Nephron progenitor cell (in vitro differentiated cells): ENCODE measurements at regions not wholly inside any gene's neighbourhood (a gene's known extent, or its start where the extent isn't known, plus 50 kb on each side); places are given as distances from the start of the nearest gene placed in this dataset.
A peak's percentile ranks its signal among the peaks of the same experiment; 100 is the strongest.

Experiments used
- DNase-seq: peaks from one replicate; pipeline ENCODE4 v3.0.0; 2021
- H3K27ac Mint-ChIP-seq: 2 replicates; pipeline ENCODE4 v1.8.0; 2021; ENCODE audit warnings: mild to moderate bottlenecking, moderate library complexity, mixed read lengths
- H3K27me3 Mint-ChIP-seq: 2 replicates; pipeline ENCODE4 v1.8.0; 2021; ENCODE audit warnings: mild to moderate bottlenecking, low read depth, mixed read lengths; ENCODE audit not compliant: poor library complexity
- H3K36me3 Mint-ChIP-seq: 2 replicates; pipeline ENCODE4 v1.8.0; 2021; ENCODE audit warnings: low read depth, mixed read lengths
- H3K4me1 Mint-ChIP-seq: 2 replicates; pipeline ENCODE4 v1.8.0; 2021; ENCODE audit warnings: mixed read lengths
- H3K4me3 Mint-ChIP-seq: 2 replicates; pipeline ENCODE4 v1.8.0; 2021; ENCODE audit warnings: mild to moderate bottlenecking, moderate library complexity, mixed read lengths
- H3K9me3 Mint-ChIP-seq: 2 replicates; pipeline ENCODE4 v1.8.0; 2021; ENCODE audit warnings: mild to moderate bottlenecking, moderate library complexity, mixed read lengths
- TF ChIP-seq, protein P1 (sequence below): fragments of 200-600 bp; sonication (generic); IDR thresholded peaks from 2 replicates; pipeline ENCODE4 v1.5.0; 2021; ENCODE audit warnings: antibody characterized with exemption

DNA sequence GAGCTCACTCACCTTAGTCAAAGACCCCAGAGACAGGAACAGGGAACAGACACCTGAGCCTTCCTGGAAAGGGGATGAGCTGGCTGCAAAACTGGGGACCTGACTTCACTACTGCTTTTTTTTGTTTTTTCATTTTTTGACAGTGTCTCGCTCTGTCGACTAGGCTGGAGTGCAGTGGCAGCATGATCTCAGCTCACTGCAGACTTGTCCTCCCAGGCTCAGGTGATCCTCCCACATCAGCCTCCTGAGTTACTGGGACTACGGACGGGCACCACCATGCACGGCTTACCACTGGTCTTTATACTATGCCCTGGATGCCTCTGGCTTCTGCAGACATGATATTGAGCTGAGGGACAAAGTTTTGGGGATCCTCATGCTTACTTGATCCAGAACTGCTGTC is 184.1 kb downstream of the INSIG2 start:
- no peaks in the 10 kb centered on the region for H3K36me3 Mint-ChIP-seq
- no peak for DNase-seq
- no peaks in the 10 kb centered on the region for H3K9me3 Mint-ChIP-seq
- no peak overlapping the region for H3K27ac Mint-ChIP-seq
- TF ChIP-seq, protein P1, sequence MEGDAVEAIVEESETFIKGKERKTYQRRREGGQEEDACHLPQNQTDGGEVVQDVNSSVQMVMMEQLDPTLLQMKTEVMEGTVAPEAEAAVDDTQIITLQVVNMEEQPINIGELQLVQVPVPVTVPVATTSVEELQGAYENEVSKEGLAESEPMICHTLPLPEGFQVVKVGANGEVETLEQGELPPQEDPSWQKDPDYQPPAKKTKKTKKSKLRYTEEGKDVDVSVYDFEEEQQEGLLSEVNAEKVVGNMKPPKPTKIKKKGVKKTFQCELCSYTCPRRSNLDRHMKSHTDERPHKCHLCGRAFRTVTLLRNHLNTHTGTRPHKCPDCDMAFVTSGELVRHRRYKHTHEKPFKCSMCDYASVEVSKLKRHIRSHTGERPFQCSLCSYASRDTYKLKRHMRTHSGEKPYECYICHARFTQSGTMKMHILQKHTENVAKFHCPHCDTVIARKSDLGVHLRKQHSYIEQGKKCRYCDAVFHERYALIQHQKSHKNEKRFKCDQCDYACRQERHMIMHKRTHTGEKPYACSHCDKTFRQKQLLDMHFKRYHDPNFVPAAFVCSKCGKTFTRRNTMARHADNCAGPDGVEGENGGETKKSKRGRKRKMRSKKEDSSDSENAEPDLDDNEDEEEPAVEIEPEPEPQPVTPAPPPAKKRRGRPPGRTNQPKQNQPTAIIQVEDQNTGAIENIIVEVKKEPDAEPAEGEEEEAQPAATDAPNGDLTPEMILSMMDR: no peak
- H3K27me3 Mint-ChIP-seq: peaks cover 15% of the 10 kb centered on the region
- H3K4me3 Mint-ChIP-seq: no peak overlapping the region
- H3K4me1 Mint-ChIP-seq: peaks cover 13% of the 10 kb centered on the region

DNA sequence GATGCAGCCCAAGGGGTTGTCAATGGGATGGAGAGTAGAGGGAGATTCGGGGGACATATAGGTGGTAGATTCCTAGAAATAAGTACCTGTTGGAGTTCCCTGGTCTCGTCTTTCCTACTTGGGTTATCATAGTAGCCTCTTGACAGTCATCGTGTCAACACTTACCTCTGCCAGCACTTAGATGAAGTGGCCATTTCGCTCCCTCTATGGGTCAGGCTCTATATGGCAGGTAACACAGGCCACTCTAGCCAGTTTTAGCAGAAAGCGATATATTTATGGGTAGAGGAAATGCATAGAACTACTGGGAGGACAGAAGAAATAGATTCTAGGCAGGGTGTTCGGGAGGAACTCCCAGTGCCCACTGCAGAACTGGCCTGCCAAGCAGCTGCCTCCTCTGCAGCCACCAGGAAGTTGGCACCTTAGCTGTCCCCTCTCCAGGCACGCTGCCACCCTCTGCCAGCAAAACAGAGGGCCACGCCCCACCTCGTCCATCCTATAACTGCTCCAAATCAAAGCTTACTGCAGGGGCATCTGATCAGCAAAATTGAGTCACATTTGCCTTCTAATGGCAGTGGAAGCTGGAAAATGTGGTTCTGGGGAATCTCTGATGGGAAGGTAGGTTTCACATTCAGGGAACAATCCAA is 181.3 kb downstream of the INSIG2 start:
- DNase-seq: no peak
- peaks cover 7% of the 10 kb centered on the region for H3K4me1 Mint-ChIP-seq
- H3K4me3 Mint-ChIP-seq: no peak overlapping the region
- TF ChIP-seq, protein P1: peak; percentile 12
- H3K27ac Mint-ChIP-seq: no peak overlapping the region
- H3K36me3 Mint-ChIP-seq: no peaks in the 10 kb centered on the region
- no peaks in the 10 kb centered on the region for H3K9me3 Mint-ChIP-seq
- peaks cover 2% of the 10 kb centered on the region for H3K27me3 Mint-ChIP-seq

DNA sequence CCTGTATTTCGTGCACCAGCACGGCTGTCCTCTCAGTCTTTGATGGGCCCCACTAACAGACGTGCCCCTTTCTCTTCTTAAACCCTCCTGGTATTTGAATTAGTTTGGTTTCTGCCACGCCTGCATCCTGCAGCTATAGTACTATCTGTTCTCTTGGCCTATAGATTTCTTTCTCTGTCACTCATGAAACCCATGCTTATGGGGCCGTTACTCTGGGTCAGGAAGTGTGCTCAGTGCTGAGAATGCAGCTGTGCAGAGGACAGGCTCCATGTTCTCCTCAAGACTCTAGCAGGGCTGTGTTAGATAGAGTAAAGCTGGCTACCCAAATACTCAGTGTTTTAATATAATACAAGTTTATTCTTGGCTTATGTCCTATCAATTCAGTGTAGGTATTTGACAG is 180.0 kb downstream of the INSIG2 start:
- Mint-ChIP-seq H3K9me3 (no peaks in the 10 kb centered on the region), H3K36me3 (no peaks in the 10 kb centered on the region), H3K27ac (no peak overlapping the region), H3K4me1 (peaks cover 7% of the 10 kb centered on the region), H3K27me3 (peaks cover 2% of the 10 kb centered on the region), H3K4me3 (no peak overlapping the region)
- TF ChIP-seq, protein P1: no peak
- no peak for DNase-seq

DNA sequence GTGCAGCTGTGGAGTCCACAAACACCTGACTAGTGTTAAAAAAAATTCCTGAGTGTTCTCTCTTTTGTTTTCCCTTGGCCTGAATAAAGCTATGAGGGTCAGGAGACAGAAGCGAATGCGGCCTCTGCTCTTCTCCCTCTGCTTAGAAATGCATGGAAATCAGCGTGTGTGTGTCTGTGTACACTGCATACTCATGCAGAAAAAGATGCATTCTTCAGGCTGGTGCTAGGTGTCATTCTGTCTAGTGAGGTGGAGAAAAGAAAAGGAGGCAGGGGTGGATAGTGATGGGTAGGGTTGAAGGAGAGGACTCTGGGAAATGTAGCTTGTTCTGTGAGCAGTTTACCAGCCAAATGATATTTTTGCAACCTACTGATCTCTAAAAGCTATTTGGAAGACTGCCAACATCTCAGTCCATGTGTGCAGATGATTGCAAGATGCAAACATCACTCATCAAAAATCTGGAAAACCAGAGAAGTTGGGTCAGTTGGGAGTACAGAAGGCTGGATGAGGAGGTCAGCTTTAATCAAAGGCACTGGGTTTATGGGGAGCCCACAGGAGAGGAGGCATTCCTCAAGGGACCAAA is 177.7 kb downstream of the INSIG2 start:
- DNase-seq: no peak
- TF ChIP-seq, protein P1: no peak
- Mint-ChIP-seq H3K27ac (peak overlapping the region; percentile 73), H3K4me1 (peaks cover 7% of the 10 kb centered on the region), H3K9me3 (no peaks in the 10 kb centered on the region), H3K4me3 (no peak overlapping the region), H3K36me3 (no peaks in the 10 kb centered on the region), H3K27me3 (peaks cover 2% of the 10 kb centered on the region)

DNA sequence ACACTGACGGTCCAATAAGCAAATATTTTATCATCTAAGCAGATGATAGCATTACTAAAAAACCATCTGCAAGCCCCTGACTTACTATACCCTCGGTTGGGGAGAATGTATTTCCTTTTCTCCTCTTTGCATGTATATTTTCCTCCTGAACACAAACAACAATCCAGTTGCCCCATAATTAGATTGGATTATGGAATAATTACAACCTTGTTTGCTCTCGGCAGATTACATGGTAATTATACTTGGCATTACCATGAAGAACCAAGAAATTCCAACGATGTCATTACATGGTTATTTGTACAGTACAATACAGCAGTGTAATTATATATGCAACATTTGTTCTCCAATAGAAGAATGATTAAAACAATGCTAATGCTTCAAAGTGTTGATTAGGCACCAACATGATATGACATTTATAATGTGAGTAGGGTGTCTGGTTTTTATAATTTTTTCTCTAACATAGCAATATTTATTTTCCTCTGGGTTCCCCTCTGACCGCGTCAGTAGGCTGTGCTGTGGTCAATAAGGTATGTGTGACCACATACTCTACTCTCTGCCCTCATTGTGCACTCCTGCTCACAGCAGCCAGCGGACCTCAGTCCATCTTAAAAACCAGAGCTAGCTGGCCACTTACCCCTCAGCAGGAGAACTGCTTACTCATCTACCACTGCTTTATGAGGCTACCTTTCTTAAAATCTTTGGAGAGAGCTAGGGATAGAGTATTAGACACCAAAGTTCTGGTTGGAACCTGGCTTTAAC is 176.1 kb downstream of the INSIG2 start:
- no peak overlapping the region for H3K4me3 Mint-ChIP-seq
- peaks cover 2% of the 10 kb centered on the region for H3K27me3 Mint-ChIP-seq
- H3K4me1 Mint-ChIP-seq: no peaks in the 10 kb centered on the region
- no peaks in the 10 kb centered on the region for H3K36me3 Mint-ChIP-seq
- no peak for DNase-seq
- TF ChIP-seq, protein P1: no peak
- H3K27ac Mint-ChIP-seq: no peak overlapping the region
- H3K9me3 Mint-ChIP-seq: no peaks in the 10 kb centered on the region
